Left cardiac atrium (tissue), 4 donors: ENCODE measurements at regions not wholly inside any gene's neighbourhood (a gene's known extent, or its start where the extent isn't known, plus 50 kb on each side); places are given as distances from the start of the nearest gene placed in this dataset.

Experiments used
- ATAC-seq, 2 donors: fragments of 200-7000 bp; cut with Tn5 transposase; one replicate each; pipeline ENCODE4 v1.9.1; 2020; ENCODE audit warnings: mild to moderate bottlenecking in 2 of 2, moderate library complexity in 2 of 2
- DNase-seq: peaks from one replicate; pipeline ENCODE4 v3.0.0-alpha.2; 2020
- intact Hi-C, 2 donors: fragments of 100-400 bp; cut with DNase I; formaldehyde crosslinking; loops; one replicate each; pipeline versions ENCODE4 v1.14.1 to v1.15.1; 2022 to 2023
- donor health status: DM: no; HTN: yes; CAD: no.
- donor health status: DM: no; HTN: yes; CAD: no; lungs with severe emphysema.
- donor health status: DM: yes; HTN: yes; CAD: no.
- donor health status: Dilated cardiomyopathy.

DNA sequence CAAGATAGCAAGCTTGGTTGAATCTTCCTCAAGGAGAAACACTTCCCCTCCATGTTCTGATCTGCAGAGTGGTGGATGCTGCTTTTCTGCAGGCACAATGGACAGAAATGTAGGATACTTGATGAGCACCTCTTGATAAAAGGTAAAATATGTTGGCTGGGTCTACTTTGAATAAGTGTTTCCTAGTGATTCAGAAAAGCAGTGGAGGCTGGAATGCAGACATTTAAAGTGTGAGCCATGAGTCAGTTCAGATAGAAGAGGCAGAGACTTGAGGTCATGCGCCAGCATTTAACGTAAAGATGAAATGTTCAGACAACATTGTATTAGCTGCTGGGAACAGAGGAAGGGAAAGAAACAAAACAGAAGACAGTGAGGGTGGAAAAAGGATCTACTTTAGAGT is 403.1 kb downstream of the ADRA2A start:
- DNase-seq (no peak), ATAC-seq (no peak)
- intact Hi-C loops: no loop called here

DNA sequence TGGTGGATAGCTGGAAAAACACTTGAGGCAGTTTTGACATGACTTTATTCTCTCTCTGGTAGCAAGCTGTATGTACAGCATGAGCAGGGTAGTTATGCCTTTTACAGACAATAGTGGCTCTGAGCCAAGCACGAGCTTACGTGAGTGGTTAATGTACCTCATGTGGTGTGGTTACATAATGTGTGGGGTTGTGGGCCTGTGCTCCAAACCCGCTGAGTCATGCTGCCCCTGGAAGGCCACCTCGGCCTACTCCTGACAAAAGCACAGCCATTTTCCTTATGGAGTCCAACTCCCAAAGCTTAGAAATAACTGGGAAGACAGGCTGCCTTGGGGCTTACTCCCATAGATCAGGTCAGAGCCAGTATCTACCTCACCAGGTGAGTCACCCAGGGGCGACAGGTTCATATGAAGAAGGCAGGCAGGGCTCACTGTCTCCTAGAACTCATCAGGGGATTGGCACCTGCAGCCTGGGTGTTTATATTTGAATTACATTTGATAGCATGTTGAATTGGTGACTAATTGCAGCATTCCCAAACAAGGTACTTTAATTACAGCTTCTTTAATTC is 404.5 kb downstream of the ADRA2A start:
- no peak for ATAC-seq
- no peak for DNase-seq
- intact Hi-C loops: no loop called here

DNA sequence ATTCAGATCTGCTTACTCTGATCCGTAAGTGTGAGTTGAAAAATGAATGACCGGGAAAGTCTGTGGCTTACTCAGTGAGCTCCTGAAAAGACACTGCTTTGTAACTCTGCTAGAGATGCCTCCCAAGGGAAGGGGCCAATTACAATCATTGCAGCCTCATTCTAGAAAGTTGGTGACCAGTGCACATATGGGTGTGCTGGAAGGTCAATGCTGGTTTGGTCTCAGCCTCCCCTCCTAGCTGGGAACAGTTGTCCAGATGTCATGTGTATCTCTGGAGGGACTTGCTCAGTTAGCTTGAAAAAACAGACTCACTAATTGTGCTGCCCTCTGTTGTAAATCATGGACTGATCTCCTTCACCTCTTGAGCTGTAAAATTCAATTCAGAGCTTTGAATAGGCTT is 405.0 kb downstream of the ADRA2A start:
- ATAC-seq: no peak

GRCh38 chr10:111482621-111483216 is 405.9 kb downstream of the ADRA2A start:
- ATAC-seq (no peak), DNase-seq (no peak)
- intact Hi-C loops: no loop called here

More for the DNA sequence above, 405.0 kb downstream of the ADRA2A start:
- no peak for DNase-seq
- intact Hi-C loops: no loop called here

DNA sequence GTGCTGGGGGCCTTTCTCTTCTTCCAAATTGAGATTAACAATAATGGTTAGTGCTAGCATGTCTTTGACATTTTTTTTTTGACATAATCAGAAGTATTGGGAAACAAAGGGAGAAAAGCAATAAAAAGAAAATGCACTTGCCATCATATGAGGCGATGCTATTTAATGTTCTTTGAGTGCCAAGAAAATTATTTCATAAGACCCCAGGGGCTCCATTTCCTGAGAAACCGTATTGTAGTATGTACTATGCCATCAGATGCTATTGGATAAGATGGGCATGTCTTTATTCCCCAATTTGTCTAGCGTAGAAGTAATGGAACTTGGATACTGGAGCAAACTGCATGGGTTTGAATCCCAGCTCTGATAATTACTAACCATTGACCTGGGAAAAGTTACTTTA is 408.9 kb downstream of the ADRA2A start:
- ATAC-seq (no peak), DNase-seq (no peak)
- intact Hi-C loops: no loop called here

DNA sequence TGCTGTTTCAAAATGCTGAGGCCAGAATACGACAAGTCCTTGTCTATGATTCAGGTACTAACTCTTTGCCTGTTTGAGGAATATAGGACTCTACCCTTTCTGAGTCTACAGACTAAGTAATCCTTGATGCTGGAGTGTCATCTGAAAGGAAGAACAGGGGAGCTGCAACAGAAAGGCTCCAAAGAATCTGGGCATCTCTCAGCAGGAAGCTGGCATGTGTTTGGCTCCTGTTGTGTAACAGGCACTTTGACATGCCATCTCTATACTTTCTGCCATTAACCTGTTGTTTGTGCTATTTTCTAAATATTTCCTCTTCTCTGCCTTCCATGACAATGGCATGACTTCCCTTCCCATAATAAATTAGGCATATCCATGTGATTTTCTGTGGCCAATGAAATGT is 409.5 kb downstream of the ADRA2A start:
- no peak for ATAC-seq
- intact Hi-C loops: no loop called here
- DNase-seq: no peak

GRCh38 chr10:111488668-111489067 is 411.8 kb downstream of the ADRA2A start:
- DNase-seq (no peak), ATAC-seq (no peak)
- intact Hi-C loops: no loop called here

GRCh38 chr10:111491154-111491553 is 414.3 kb downstream of the ADRA2A start:
- intact Hi-C loops: no loop called here
- DNase-seq (no peak), ATAC-seq (no peak)

GRCh38 chr10:111493024-111493625 is 416.3 kb downstream of the ADRA2A start:
- no peak for ATAC-seq
- no peak for DNase-seq
- intact Hi-C loops: no loop called here

DNA sequence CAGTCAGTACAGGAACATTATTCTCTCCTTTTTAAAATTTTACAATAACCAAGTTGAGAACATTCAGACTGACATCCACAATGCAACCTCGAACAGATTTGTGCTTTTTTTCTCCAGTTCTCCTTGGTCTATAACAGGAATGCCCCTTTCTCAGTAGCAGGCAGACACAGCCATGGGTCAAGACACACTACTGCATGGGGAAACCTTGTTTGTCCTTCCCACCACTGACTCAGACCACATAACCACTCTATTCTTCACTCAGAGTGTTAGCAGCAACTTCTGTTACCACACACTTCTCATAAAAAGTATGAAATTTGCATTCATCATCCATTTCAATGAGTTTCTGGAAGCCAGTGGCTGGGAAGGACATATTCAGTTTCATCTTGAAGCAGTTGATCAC is 421.7 kb downstream of the ADRA2A start:
- intact Hi-C loops: no loop called here
- DNase-seq: no peak
- no peak for ATAC-seq

DNA sequence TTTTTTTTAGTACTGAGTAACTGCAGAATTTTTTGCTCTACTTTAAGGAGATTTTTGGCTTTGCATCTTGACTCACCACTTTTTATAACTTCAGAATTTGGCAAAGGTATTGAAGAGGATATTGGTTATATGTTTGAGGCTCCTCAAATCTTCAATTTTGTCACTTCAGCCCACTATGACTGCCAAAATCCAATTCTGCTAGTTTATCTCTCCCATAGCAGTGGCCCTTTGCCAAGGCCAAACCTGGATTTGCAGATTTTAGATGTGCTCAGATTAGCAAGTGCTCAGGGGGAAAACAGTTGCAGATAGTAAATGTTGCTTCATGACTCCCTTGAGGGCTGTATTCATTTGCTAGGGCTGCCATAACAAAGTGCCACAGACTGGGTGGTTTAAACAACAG is 427.5 kb downstream of the ADRA2A start:
- DNase-seq (no peak), ATAC-seq (no peak)
- intact Hi-C loops: no loop called here

DNA sequence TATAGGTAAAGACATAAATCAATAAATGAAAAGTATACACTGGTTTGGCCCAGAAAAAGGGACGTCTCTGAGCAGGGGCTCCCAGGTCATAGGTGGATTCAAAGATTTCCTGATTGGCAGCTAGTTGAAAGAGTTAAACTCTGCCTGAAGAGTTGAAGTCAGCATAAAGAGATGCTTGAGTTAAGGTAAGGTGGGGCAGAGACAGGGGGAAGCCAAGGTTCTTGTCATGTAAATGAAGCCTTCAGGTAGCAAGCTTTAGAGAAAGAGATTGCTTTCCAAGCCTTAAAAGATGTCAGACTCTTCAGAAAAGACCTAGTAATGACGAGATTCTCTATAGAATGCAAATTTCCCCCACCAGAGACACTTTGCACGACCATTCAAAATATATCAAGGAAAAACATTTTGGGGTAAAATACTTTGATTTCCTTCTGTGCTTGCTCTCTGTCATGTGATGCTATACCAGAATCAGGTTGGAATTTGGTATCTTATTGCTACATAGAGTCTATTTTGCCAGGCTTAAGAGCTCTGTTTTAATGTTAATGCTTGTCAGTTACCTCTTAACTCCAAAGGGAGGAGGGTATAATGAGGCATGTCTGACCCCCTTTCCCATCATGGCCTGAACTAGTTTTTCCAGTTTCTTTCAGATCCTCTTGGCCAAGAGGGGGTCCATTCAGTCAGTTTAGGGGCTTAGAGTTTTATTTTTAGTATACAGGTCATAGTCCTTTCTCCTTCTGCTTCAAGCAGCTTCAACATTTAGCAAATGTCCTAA is 429.6 kb downstream of the ADRA2A start:
- DNase-seq (no peak), ATAC-seq (no peak)
- intact Hi-C loops: no loop called here

DNA sequence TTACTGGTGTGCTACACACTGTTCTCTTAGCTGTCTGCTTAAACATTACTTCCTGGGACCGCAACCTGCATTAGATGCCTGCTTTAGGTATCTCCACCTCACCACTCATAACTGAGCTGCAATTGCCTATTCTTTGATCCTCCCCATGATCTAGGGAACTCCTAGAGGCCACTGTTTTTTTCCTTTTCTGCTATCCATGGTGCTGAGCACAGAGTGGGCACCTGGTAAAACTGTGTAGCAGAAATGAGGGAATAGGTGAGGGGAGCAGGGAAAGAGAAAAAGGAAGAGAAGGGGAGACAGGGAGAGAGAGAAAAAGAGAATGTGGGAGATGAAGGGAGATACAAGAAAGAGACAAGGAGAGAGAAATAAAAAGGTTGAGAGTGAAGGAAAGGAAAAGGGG is 434.9 kb downstream of the ADRA2A start:
- intact Hi-C loops: no loop called here

DNA sequence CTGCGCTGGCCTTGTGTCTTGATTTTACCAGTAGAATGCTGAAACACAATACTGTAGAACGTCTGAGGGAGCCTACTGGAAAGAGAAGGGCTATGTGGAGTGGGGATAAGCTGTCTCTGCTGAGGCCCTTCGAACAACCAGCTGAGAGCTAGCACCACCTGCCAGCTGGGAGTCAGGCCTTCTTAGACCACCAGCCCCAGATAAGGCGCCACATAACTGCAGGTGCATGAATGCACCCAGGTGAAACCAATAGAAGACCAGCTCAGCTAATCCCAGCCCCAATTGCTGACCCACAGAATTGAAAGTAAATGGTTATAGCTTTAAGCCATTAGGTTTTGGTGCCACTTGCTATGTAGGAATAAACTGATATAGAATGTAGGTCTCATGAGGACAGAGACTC is 438.4 kb downstream of the ADRA2A start:
- no peak for DNase-seq
- no peak for ATAC-seq
- intact Hi-C loops: no loop called here

More for the DNA sequence above, 434.9 kb downstream of the ADRA2A start:
- ATAC-seq (no peak), DNase-seq (no peak)

- no peak for ATAC-seq
- intact Hi-C loops: no loop called here
These were observed 438.9 kb downstream of the ADRA2A start for GRCh38 chr10:111515706-111516105.

DNA sequence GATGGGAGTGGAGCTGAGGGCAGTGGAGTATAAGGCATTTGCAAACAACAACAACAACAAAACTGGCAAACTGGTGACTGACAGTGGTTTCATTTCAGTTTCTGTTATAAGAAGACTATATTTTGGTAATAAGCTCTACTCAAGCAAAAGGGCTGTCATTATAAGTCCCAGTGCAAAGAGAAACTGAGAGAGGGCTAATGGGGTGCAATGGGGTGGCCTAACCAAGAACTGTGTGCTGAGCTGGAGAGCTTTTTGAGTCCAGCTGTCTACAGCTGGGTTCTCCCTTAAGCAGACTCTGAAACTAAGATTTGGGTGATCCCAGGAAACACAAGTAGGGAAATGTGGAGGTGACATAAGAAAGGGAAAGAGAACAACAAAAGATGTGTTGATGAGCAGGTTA is 439.3 kb downstream of the ADRA2A start:
- DNase-seq (no peak), ATAC-seq (no peak)
- intact Hi-C loops: no loop called here

More at GRCh38 chr10:111515706-111516105, 438.9 kb downstream of the ADRA2A start:
- no peak for DNase-seq

GRCh38 chr10:111522141-111522540 is 445.3 kb downstream of the ADRA2A start:
- no peak for DNase-seq
- ATAC-seq: no peak
- intact Hi-C loops: no loop called here

DNA sequence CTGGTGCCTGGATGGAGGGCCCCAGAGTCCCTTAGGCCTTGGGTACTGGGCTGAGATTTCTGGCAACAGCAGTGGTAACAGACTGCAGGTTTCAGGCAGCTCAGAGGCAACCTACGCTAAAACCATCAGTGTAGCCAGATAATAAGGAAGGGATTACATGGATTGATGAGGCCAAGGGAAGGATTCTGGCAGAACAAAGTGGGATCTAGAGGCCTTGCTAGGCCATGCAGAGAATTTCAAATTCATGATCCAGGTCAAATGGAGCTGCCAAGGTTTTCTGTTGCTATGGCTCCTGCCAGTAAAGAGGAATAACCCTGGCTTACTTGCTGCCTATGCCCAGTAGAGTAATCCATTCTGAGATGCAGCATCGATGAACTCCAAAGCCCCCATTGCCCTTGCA is 445.7 kb downstream of the ADRA2A start:
- DNase-seq (no peak), ATAC-seq (no peak)
- intact Hi-C loops: no loop called here

DNA sequence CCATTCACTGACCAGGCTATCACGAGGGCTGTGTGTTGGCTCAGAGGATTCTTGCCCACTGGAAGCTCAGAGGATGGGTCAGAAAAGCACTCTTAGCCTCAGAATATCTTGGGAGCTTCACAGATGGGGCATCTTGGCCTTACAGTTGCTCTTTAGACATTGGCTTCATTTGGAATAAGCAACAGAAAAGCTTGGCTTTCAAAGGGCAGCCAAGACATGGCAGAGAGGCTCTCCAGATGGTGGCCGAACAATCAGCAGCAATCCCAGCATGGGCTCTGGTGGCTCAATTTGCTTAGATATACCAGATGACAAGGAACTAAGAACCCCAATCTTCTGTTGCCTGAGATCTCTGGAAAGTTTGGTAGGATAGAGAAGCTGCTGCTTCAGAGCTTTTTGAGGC is 446.2 kb downstream of the ADRA2A start:
- DNase-seq (no peak), ATAC-seq (no peak)
- intact Hi-C loops: no loop called here

DNA sequence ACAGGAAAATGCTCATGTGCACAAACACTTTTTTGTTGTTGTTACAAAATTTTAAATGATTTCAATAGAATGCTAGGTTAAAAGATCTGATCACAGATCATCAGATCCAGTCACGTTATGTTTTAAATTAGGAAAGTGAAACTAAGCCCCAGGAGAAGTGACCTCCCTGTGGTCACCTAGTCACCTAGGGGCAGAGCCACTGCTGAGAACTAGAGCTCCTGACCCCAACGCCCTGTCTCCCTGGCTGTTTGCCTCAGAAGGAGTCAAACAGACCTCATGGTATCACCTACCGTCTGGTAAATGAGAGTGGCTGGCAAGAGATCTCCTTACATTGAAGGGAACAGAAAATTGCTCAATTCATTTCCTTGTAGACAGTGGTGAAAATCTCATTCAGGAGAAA is 447.3 kb downstream of the ADRA2A start:
- ATAC-seq (no peak), DNase-seq (no peak)
- intact Hi-C loops: no loop called here

GRCh38 chr10:111525696-111526095 is 448.9 kb downstream of the ADRA2A start:
- no peak for ATAC-seq
- intact Hi-C loops: no loop called here
- no peak for DNase-seq
